ENCODE measurements at regions not wholly inside any gene's neighbourhood (a gene's known extent, or its start where the extent isn't known, plus 50 kb on each side); places are given as distances from the start of the nearest gene placed in this dataset.

- DNase-seq: no peak
- 49% methylated on average over 7 of the region's 7 CpGs for WGBS (ENCODE audit: low lambda C conversion rate)
Observed at GRCh38 chr5:136699651-136700050, 334.3 kb upstream of the TRPC7 start.

More at GRCh38 chr5:136699651-136700050, 334.3 kb upstream of the TRPC7 start:
- no peaks in the 10 kb centered on the region for H3F3A ChIP-seq (replicated peaks; ENCODE audit: insufficient read depth)
- H3K9me2 ChIP-seq: no peaks in the 10 kb centered on the region
- no peak overlapping the region for H2AFZ ChIP-seq (ENCODE audit: low read depth)
- H3K27ac ChIP-seq (ENCODE audit: low read depth in 2 of 2, low read length in 1 of 2): no peak overlapping the region
- no peak overlapping the region for H3K4me2 ChIP-seq
- peaks cover 21% of the 10 kb centered on the region; the same call in 1 of the 2 replicates for H3K27me3 ChIP-seq (ENCODE audit: insufficient read depth)
- no peaks in the 10 kb centered on the region for H3K36me3 ChIP-seq (replicated peaks in 1 of 2; ENCODE audit: control insufficient read depth in 1 of 2, insufficient read depth in 2 of 2, low read length in 1 of 2)
- no peaks in the 10 kb centered on the region for H3K9me3 ChIP-seq
- no peaks in the 10 kb centered on the region for H3K4me1 ChIP-seq (ENCODE audit: control insufficient read depth in 1 of 2, insufficient read depth in 2 of 2, low read depth in 1 of 2, low read length in 1 of 2)
- TF ChIP-seq USF1 (IDR thresholded peaks at IDR 0.05; ENCODE audit: borderline replicate concordance, low read depth): no peak
- TF ChIP-seq MAX (IDR thresholded peaks at IDR 0.05; ENCODE audit: low read depth): no peak
- no peak for TF ChIP-seq POLR2AphosphoS5 (IDR thresholded peaks at IDR 0.05; ENCODE audit: low read depth, low read length)
- no peak for TF ChIP-seq TAF1 (IDR thresholded peaks at IDR 0.05; ENCODE audit: borderline replicate concordance, low read depth, low read length)
- TF ChIP-seq GATA2 (CRISPR knock-in tag; IDR thresholded peaks at IDR 0.05): no peak
- TF ChIP-seq REST (IDR thresholded peaks at IDR 0.05; ENCODE audit: low read depth, low read length): no peak
- TF ChIP-seq ELF1 (IDR thresholded peaks at IDR 0.05): no peak
- no peak for TF ChIP-seq SMC3 (IDR thresholded peaks at IDR 0.05; ENCODE audit: low read depth, low read length)
- TF ChIP-seq TCF12 (IDR thresholded peaks at IDR 0.05): no peak
- TF ChIP-seq CTCF (IDR thresholded peaks at IDR 0.05): no peak
- no peak for TF ChIP-seq USF2 (IDR thresholded peaks at IDR 0.05; ENCODE audit: borderline replicate concordance, low read depth, low read length)
- TF ChIP-seq FOXM1 (IDR thresholded peaks at IDR 0.05; ENCODE audit: low read depth): no peak
- TF ChIP-seq PBX3 (IDR thresholded peaks at IDR 0.05): no peak
- no peak for TF ChIP-seq ZBTB33 (IDR thresholded peaks at IDR 0.05; ENCODE audit: borderline replicate concordance, low read depth)
- ChIA-PET POLR2A (no interaction called here), CTCF (interaction anchor here (1.3 kb wide), 1 partner anchor 274 kb away, joined by 5 read pairs; no protein-coding TSS in a partner anchor)
- no peak overlapping the region for H3K9ac ChIP-seq
- no peaks in the 10 kb centered on the region for H4K20me1 ChIP-seq (ENCODE audit: insufficient read depth)
- H3K4me3 ChIP-seq (ENCODE audit: low read depth in 2 of 2, low read length in 1 of 2): no peak overlapping the region
- no peaks in the 10 kb centered on the region for H3K79me2 ChIP-seq (ENCODE audit: insufficient read depth)

Data from SK-N-SH (cell line).